ENCODE measurements at regions not wholly inside any gene's neighbourhood (a gene's known extent, or its start where the extent isn't known, plus 50 kb on each side); places are given as distances from the start of the nearest gene placed in this dataset.

- Mint-ChIP-seq H3K4me3 (no peak overlapping the region), H3K36me3 (no peaks in the 10 kb centered on the region), H3K4me1 (peaks cover 14% of the 10 kb centered on the region), H3K27me3 (ENCODE audit: low read depth) (peaks cover 1% of the 10 kb centered on the region), H3K9me3 (no peaks in the 10 kb centered on the region), H3K27ac (no peak overlapping the region)
- TF ChIP-seq CTCF (IDR thresholded peaks at IDR 0.05; ENCODE audit: unreplicated experiment), result no peak
- no peak for DNase-seq (ENCODE audit: low spot score in 2 of 2, unreplicated experiment in 2 of 2)
Measured at GRCh38 chr6:19004176-19004575, 617.0 kb downstream of the RNF144B start.

GRCh38 chr6:19009769-19010168 is 622.6 kb downstream of the RNF144B start:
- peaks cover 21% of the 10 kb centered on the region for H3K27me3 Mint-ChIP-seq (ENCODE audit: low read depth)
- H3K9me3 Mint-ChIP-seq, result no peaks in the 10 kb centered on the region
- no peaks in the 10 kb centered on the region for H3K36me3 Mint-ChIP-seq
- no peak for DNase-seq (ENCODE audit: low spot score in 2 of 2, unreplicated experiment in 2 of 2)
- H3K4me3 Mint-ChIP-seq, result no peak overlapping the region
- H3K4me1 Mint-ChIP-seq, result no peaks in the 10 kb centered on the region
- TF ChIP-seq CTCF (IDR thresholded peaks at IDR 0.05; ENCODE audit: unreplicated experiment), result no peak
- H3K27ac Mint-ChIP-seq, result no peak overlapping the region

GRCh38 chr6:19013026-19013705 is 626.0 kb downstream of the RNF144B start:
- peaks cover 5% of the 10 kb centered on the region for H3K4me1 Mint-ChIP-seq
- H3K27me3 Mint-ChIP-seq (ENCODE audit: low read depth), result peaks cover 23% of the 10 kb centered on the region
- no peaks in the 10 kb centered on the region for H3K9me3 Mint-ChIP-seq
- no peaks in the 10 kb centered on the region for H3K36me3 Mint-ChIP-seq
- no peak overlapping the region for H3K4me3 Mint-ChIP-seq
- no peak for TF ChIP-seq CTCF (IDR thresholded peaks at IDR 0.05; ENCODE audit: unreplicated experiment)
- no peak for DNase-seq (ENCODE audit: low spot score in 2 of 2, unreplicated experiment in 2 of 2)
- H3K27ac Mint-ChIP-seq, result no peak overlapping the region

- Mint-ChIP-seq H3K36me3 (no peaks in the 10 kb centered on the region), H3K4me3 (no peak overlapping the region), H3K27me3 (ENCODE audit: low read depth) (peaks cover 10% of the 10 kb centered on the region), H3K4me1 (no peaks in the 10 kb centered on the region), H3K27ac (no peak overlapping the region), H3K9me3 (no peaks in the 10 kb centered on the region)
- no peak for DNase-seq (ENCODE audit: low spot score in 2 of 2, unreplicated experiment in 2 of 2)
- no peak for TF ChIP-seq CTCF (IDR thresholded peaks at IDR 0.05; ENCODE audit: unreplicated experiment)
Measured at GRCh38 chr6:19024737-19025136, 637.6 kb downstream of the RNF144B start.

- no peak for DNase-seq (ENCODE audit: low spot score in 2 of 2, unreplicated experiment in 2 of 2)
- Mint-ChIP-seq H3K4me1 (peaks cover 7% of the 10 kb centered on the region), H3K36me3 (no peaks in the 10 kb centered on the region)
Measured at GRCh38 chr6:19028201-19028600, 641.1 kb downstream of the RNF144B start.

More at GRCh38 chr6:19028201-19028600, 641.1 kb downstream of the RNF144B start:
- TF ChIP-seq CTCF (IDR thresholded peaks at IDR 0.05; ENCODE audit: unreplicated experiment), result no peak
- no peak overlapping the region for H3K27ac Mint-ChIP-seq
- H3K9me3 Mint-ChIP-seq, result no peaks in the 10 kb centered on the region
- H3K4me3 Mint-ChIP-seq, result no peak overlapping the region
- no peaks in the 10 kb centered on the region for H3K27me3 Mint-ChIP-seq (ENCODE audit: low read depth)
